WTC11 (cell line): ENCODE measurements at regions not wholly inside any gene's neighbourhood (a gene's known extent, or its start where the extent isn't known, plus 50 kb on each side); places are given as distances from the start of the nearest gene placed in this dataset.

Source experiments
- ATAC-seq: fragments of 200-7000 bp; cut with Tn5 transposase; 2 replicates; pipeline ENCODE4 v1.10.0; 2021; ENCODE audit warnings: mild to moderate bottlenecking, moderate library complexity
- CTCF ChIA-PET: fragments of 300-600 bp; sonication (Branson Sonifier 250); formaldehyde crosslinking; loops from one replicate; lab custom pipeline; 2021; ENCODE audit warnings: antibody characterized with exemption; lab: Charles Lee
- POLR2A ChIA-PET: fragments of 350-600 bp; sonication (Branson Sonifier 250); formaldehyde crosslinking; loops from one replicate; lab custom pipeline; 2021; ENCODE audit warnings: antibody characterized with exemption; lab: Charles Lee
- DNase-seq: peaks from one replicate; pipeline ENCODE4 v3.0.0; 2021; ENCODE audit warnings: low spot score
- H3K27ac Mint-ChIP-seq: 2 replicates; pipeline ENCODE4 v1.8.0; 2021; ENCODE audit warnings: mixed read lengths
- H3K27me3 Mint-ChIP-seq: 2 replicates; pipeline ENCODE4 v1.8.0; 2021; ENCODE audit warnings: low read depth, mild to moderate bottlenecking, moderate library complexity, mixed read lengths
- H3K36me3 Mint-ChIP-seq: 2 replicates; pipeline ENCODE4 v1.8.0; 2021; ENCODE audit warnings: mixed read lengths
- H3K4me1 Mint-ChIP-seq: 2 replicates; pipeline ENCODE4 v1.8.0; 2022; ENCODE audit warnings: mixed read lengths
- H3K4me3 Mint-ChIP-seq: 2 replicates; pipeline ENCODE4 v1.8.0; 2021; ENCODE audit warnings: mild to moderate bottlenecking, moderate library complexity, mixed read lengths
- H3K9me3 Mint-ChIP-seq: 2 replicates; pipeline ENCODE4 v1.8.0; 2021; ENCODE audit warnings: mixed read lengths
- ATF6 ChIP-seq: sonication (generic); formaldehyde crosslinking; IDR thresholded peaks from 2 replicates; pipeline ENCODE4 v1.8.1; 2023; ENCODE audit warnings: mild to moderate bottlenecking, missing genetic modification reagents
- CBFB ChIP-seq: sonication (generic); formaldehyde crosslinking; IDR thresholded peaks from 2 replicates; pipeline ENCODE4 v1.8.1; 2022; ENCODE audit warnings: mild to moderate bottlenecking, low read depth, missing genetic modification reagents
- CREB1 ChIP-seq: sonication (generic); formaldehyde crosslinking; IDR thresholded peaks from 2 replicates; pipeline ENCODE4 v1.8.0; 2023; ENCODE audit warnings: mild to moderate bottlenecking, missing genetic modification reagents
- CTCF ChIP-seq: fragments of 200-600 bp; IDR thresholded peaks from 2 replicates; pipeline ENCODE4 v1.8.0; 2022; ENCODE audit warnings: antibody characterized with exemption
- ERG ChIP-seq: fragments of 250-450 bp; sonication (Bioruptor Pico); IDR thresholded peaks from 2 replicates; pipeline ENCODE4 v1.8.0; 2021; ENCODE audit warnings: mild to moderate bottlenecking
- FOXJ3 ChIP-seq: sonication (generic); formaldehyde crosslinking; IDR thresholded peaks from 2 replicates; pipeline ENCODE4 v1.9.0; 2021; ENCODE audit warnings: missing genetic modification reagents, mild to moderate bottlenecking, borderline replicate concordance
- FOXP4 ChIP-seq: sonication (generic); formaldehyde crosslinking; IDR thresholded peaks from 2 replicates; pipeline ENCODE4 v1.8.0; 2022; ENCODE audit warnings: mild to moderate bottlenecking, missing genetic modification reagents
- GRHL2 ChIP-seq: fragments of 250-450 bp; sonication (Bioruptor Pico); IDR thresholded peaks from 2 replicates; pipeline ENCODE4 v1.8.0; 2022; ENCODE audit warnings: mild to moderate bottlenecking, moderate library complexity; ENCODE audit not compliant: insufficient replicate concordance, severe bottlenecking
- HMGA2 ChIP-seq: fragments of 250-450 bp; sonication (Bioruptor Pico); IDR thresholded peaks from 2 replicates; pipeline ENCODE4 v1.4.0; 2021; ENCODE audit warnings: mild to moderate bottlenecking, moderate library complexity
- IRF1 ChIP-seq: sonication (generic); formaldehyde crosslinking; IDR thresholded peaks from 2 replicates; pipeline ENCODE4 v1.8.0; 2023; ENCODE audit warnings: missing genetic modification reagents
- IRF2 ChIP-seq: sonication (generic); formaldehyde crosslinking; IDR thresholded peaks from 2 replicates; pipeline ENCODE4 v1.8.0; 2022; ENCODE audit warnings: low read depth, missing genetic modification reagents, borderline replicate concordance
- NR3C1 ChIP-seq: sonication (generic); formaldehyde crosslinking; conservative IDR thresholded peaks from 2 replicates; pipeline ENCODE4 v1.8.1; 2023; ENCODE audit warnings: low read depth, mild to moderate bottlenecking, missing genetic modification reagents
- OVOL2 ChIP-seq: fragments of 250-450 bp; sonication (Bioruptor Pico); IDR thresholded peaks from 2 replicates; pipeline ENCODE4 v1.9.0; 2021; ENCODE audit warnings: mild to moderate bottlenecking, borderline replicate concordance
- PREB ChIP-seq: sonication (generic); formaldehyde crosslinking; IDR thresholded peaks from 2 replicates; pipeline ENCODE4 v1.8.1; 2022; ENCODE audit warnings: mild to moderate bottlenecking, missing genetic modification reagents, moderate library complexity, borderline replicate concordance
- SP1 ChIP-seq: sonication (generic); formaldehyde crosslinking; conservative IDR thresholded peaks from 2 replicates; pipeline ENCODE4 v1.8.1; 2022; ENCODE audit warnings: missing genetic modification reagents
- ZNF232 ChIP-seq: sonication (generic); formaldehyde crosslinking; IDR thresholded peaks from 2 replicates; pipeline ENCODE4 v1.8.0; 2022; ENCODE audit warnings: mild to moderate bottlenecking, missing genetic modification reagents
- ZNF416 ChIP-seq: fragments of 250-450 bp; sonication (Bioruptor Pico); IDR thresholded peaks from 2 replicates; pipeline ENCODE4 v1.9.0; 2021; ENCODE audit warnings: mild to moderate bottlenecking, inconsistent platforms
- ZNF425 ChIP-seq: fragments of 250-450 bp; sonication (Bioruptor Pico); conservative IDR thresholded peaks from 2 replicates; pipeline ENCODE4 v1.9.0; 2021; ENCODE audit warnings: mild to moderate bottlenecking

- Mint-ChIP-seq H3K4me1 (no peaks in the 10 kb centered on the region), H3K9me3 (0 out of 2 replicates have a peak, but pooled peaks cover 4% of the 10 kb centered on the region), H3K4me3 (no peak overlapping the region), H3K36me3 (no peaks in the 10 kb centered on the region), H3K27me3 (no peaks in the 10 kb centered on the region), H3K27ac (no peak overlapping the region)
- ATAC-seq, result no peak
- ChIA-PET CTCF (interaction anchor here (1.5 to 1.6 kb wide), 2 partner anchors 29 to 246 kb away, joined by 4 to 6 read pairs; no protein-coding TSS in a partner anchor), POLR2A (no interaction called here)
- DNase-seq, result no peak
- TF ChIP-seq IRF1, result no peak
- TF ChIP-seq GRHL2 (CRISPR knock-in tag), result no peak
- no peak for TF ChIP-seq FOXP4 (CRISPR knock-in tag)
- TF ChIP-seq ZNF232, result no peak
- TF ChIP-seq CTCF, result no peak
- TF ChIP-seq ERG (CRISPR knock-in tag), result no peak
- TF ChIP-seq CBFB (CRISPR knock-in tag), result no peak
- TF ChIP-seq IRF2 (CRISPR knock-in tag), result no peak
- no peak for TF ChIP-seq SP1 (CRISPR knock-in tag)
- TF ChIP-seq ZNF416, result no peak
- no peak for TF ChIP-seq CREB1 (CRISPR knock-in tag)
- no peak for TF ChIP-seq NR3C1 (CRISPR knock-in tag)
- TF ChIP-seq OVOL2 (CRISPR knock-in tag), result no peak
- TF ChIP-seq PREB (CRISPR knock-in tag), result no peak
- TF ChIP-seq FOXJ3, result no peak
These were observed 213.5 kb downstream of the FGF9 start for GRCh38 chr13:21884299-21884909.

GRCh38 chr13:21884965-21885567 is 214.2 kb downstream of the FGF9 start:
- no peaks in the 10 kb centered on the region for H3K4me1 Mint-ChIP-seq
- POLR2A ChIA-PET, result no interaction called here

More at GRCh38 chr13:21884965-21885567, 214.2 kb downstream of the FGF9 start:
- ATAC-seq, result no peak
- Mint-ChIP-seq H3K4me3 (no peak overlapping the region), H3K27ac (no peak overlapping the region), H3K36me3 (no peaks in the 10 kb centered on the region), H3K9me3 (0 out of 2 replicates have a peak, but pooled peaks cover 4% of the 10 kb centered on the region), H3K27me3 (no peaks in the 10 kb centered on the region)
- DNase-seq, result no peak
- TF ChIP-seq ATF6 (CRISPR knock-in tag), result no peak
- TF ChIP-seq GRHL2 (CRISPR knock-in tag), result no peak
- no peak for TF ChIP-seq ZNF425
- no peak for TF ChIP-seq FOXP4 (CRISPR knock-in tag)
- TF ChIP-seq HMGA2 (CRISPR knock-in tag), result no peak
- CTCF ChIA-PET, result interaction anchor here (1.6 to 2.6 kb wide), 2 partner anchors 28 to 247 kb away, joined by 4 to 8 read pairs; no protein-coding TSS in a partner anchor
